GM12878 (cell line): ENCODE measurements at regions not wholly inside any gene's neighbourhood (a gene's known extent, or its start where the extent isn't known, plus 50 kb on each side); places are given as distances from the start of the nearest gene placed in this dataset.

Experiments
- BCL11A ChIP-seq: IDR thresholded peaks from 2 replicates; pipeline ENCODE4 v1.6.1; 2011; ENCODE audit warnings: low read depth, low read length
- CBX5 ChIP-seq: sonication (generic); IDR thresholded peaks from 2 replicates; pipeline ENCODE4 v1.6.1; 2016; ENCODE audit warnings: low read depth, moderate library complexity, mild to moderate bottlenecking, inconsistent platforms
- CREB1 ChIP-seq: IDR thresholded peaks from 2 replicates; pipeline ENCODE4 v1.6.1; 2012; ENCODE audit warnings: low read depth, mild to moderate bottlenecking, inconsistent platforms
- CTCF ChIP-seq, 3 experiments: IDR thresholded peaks in 2 of 3; conservative IDR thresholded peaks in 1 of 3; 2 replicates each; pipeline ENCODE4 v1.5.1; 2011; ENCODE audit warnings: low read depth in 3 of 3, low read length in 3 of 3, mild to moderate bottlenecking in 3 of 3, control low read depth in 2 of 3, moderate library complexity in 2 of 3, inconsistent platforms in 1 of 3, mixed read lengths in 1 of 3; ENCODE audit not compliant: control insufficient read depth in 2 of 3, insufficient read depth in 1 of 3; ENCODE audit errors: extremely low read depth in 1 of 3
- FOS ChIP-seq: IDR thresholded peaks from 3 replicates; pipeline ENCODE4 v1.6.1; 2011; ENCODE audit warnings: borderline replicate concordance; ENCODE audit not compliant: insufficient read length; ENCODE audit errors: extremely low read depth
- IRF4 ChIP-seq: IDR thresholded peaks from 2 replicates; pipeline ENCODE4 v1.6.1; 2011; ENCODE audit warnings: low read depth, low read length
- JUNB ChIP-seq: IDR thresholded peaks from 2 replicates; pipeline ENCODE4 v1.6.1; 2016; ENCODE audit warnings: antibody characterized with exemption, mild to moderate bottlenecking
- JUND ChIP-seq: IDR thresholded peaks from 2 replicates; pipeline ENCODE4 v1.6.1; 2012; ENCODE audit warnings: low read depth, mild to moderate bottlenecking, low read length, improper control_type of control experiment, moderate library complexity
- POLR2A ChIP-seq: IDR thresholded peaks from 2 replicates; pipeline ENCODE4 v1.6.1; 2011; ENCODE audit warnings: low read depth, mild to moderate bottlenecking, low read length
- RAD21 ChIP-seq: IDR thresholded peaks from 2 replicates; pipeline ENCODE4 v1.6.1; 2011; ENCODE audit warnings: mild to moderate bottlenecking, low read depth, low read length, moderate library complexity; ENCODE audit not compliant: insufficient read depth
- SMC3 ChIP-seq: IDR thresholded peaks from 2 replicates; pipeline ENCODE4 v1.6.1; 2011; ENCODE audit warnings: low read length, improper control_type of control experiment, borderline replicate concordance
- TCF7 ChIP-seq: IDR thresholded peaks from 2 replicates; pipeline ENCODE4 v1.6.1; 2014; ENCODE audit warnings: antibody characterized with exemption, borderline replicate concordance
- TF ChIP-seq, protein P1 (sequence below): IDR thresholded peaks from 2 replicates; pipeline ENCODE4 v1.6.1; 2012; ENCODE audit warnings: low read depth, low read length, improper control_type of control experiment
- TF ChIP-seq, protein P2 (sequence below): IDR thresholded peaks from 2 replicates; pipeline ENCODE4 v1.6.1; 2012; ENCODE audit warnings: low read depth, low read length, improper control_type of control experiment

GRCh38 chr5:96517295-96517694 lies 84.2 kb upstream of the PCSK1 start:
- no peak for TF ChIP-seq JUNB
- no peak for TF ChIP-seq RAD21
- TF ChIP-seq CBX5, result no peak
- no peak for TF ChIP-seq CTCF (IDR thresholded peaks at IDR 0.05 in 2 of 3, conservative IDR thresholded peaks at IDR 0.05 in 1 of 3; ENCODE audit: control insufficient read depth in 2 of 3, extremely low read depth in 1 of 3, insufficient read depth in 1 of 3, low read depth in 3 of 3, low read length in 3 of 3)
- TF ChIP-seq FOS, result no peak
- TF ChIP-seq JUND, result no peak
- TF ChIP-seq CREB1, result no peak
- no peak for TF ChIP-seq TCF7
- no peak for TF ChIP-seq SMC3
- no peak for TF ChIP-seq POLR2A
- TF ChIP-seq, protein P1, sequence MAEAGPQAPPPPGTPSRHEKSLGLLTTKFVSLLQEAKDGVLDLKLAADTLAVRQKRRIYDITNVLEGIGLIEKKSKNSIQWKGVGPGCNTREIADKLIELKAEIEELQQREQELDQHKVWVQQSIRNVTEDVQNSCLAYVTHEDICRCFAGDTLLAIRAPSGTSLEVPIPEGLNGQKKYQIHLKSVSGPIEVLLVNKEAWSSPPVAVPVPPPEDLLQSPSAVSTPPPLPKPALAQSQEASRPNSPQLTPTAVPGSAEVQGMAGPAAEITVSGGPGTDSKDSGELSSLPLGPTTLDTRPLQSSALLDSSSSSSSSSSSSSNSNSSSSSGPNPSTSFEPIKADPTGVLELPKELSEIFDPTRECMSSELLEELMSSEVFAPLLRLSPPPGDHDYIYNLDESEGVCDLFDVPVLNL, result no peak
- TF ChIP-seq, protein P2, sequence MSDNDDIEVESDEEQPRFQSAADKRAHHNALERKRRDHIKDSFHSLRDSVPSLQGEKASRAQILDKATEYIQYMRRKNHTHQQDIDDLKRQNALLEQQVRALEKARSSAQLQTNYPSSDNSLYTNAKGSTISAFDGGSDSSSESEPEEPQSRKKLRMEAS, result no peak
- no peak for TF ChIP-seq BCL11A
- TF ChIP-seq IRF4, result no peak
